ENCODE measurements at regions not wholly inside any gene's neighbourhood (a gene's known extent, or its start where the extent isn't known, plus 50 kb on each side); places are given as distances from the start of the nearest gene placed in this dataset.

DNA sequence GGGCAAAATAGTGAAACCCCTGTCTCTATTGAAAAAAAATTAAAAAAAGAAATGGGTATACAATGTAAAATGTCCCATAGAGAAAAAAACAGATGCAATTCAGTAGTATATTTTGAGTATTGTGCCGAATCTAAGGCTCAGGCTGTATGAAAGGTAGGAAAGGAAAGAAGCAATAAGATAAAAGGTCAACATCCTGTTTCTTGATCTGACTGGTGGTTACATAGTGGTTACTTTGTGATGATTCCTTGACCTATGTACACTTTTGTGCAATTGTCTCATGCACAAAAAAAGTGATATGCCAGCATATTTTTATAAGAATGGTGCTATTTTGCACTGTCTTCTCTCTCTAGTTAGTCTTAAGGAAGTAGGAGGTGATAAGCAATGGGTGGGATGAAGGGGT is 1333.7 kb upstream of the TMEFF2 start:
- ATAC-seq (no peak), DNase-seq (ENCODE audit: low spot score) (no peak)
- no peaks in the 10 kb centered on the region for H3K27me3 Mint-ChIP-seq (ENCODE audit: low read depth)
- peaks cover 13% of the 10 kb centered on the region for H3K4me1 Mint-ChIP-seq
- no peak overlapping the region for H3K4me3 Mint-ChIP-seq
- CTCF ChIA-PET: no interaction called here
- POLR2A ChIA-PET: interaction anchor here (0.6 kb wide), 1 partner anchor 218 kb away, joined by 3 read pairs; no protein-coding TSS in a partner anchor
- H3K9me3 Mint-ChIP-seq: peaks cover 14% of the 10 kb centered on the region
- H3K27ac Mint-ChIP-seq: no peak overlapping the region
- TF ChIP-seq NR3C1 (CRISPR knock-in tag; conservative IDR thresholded peaks at IDR 0.05; ENCODE audit: low read depth): no peak
- no peak for TF ChIP-seq SP1 (CRISPR knock-in tag; conservative IDR thresholded peaks at IDR 0.05)
- TF ChIP-seq FOXJ3 (CRISPR knock-in tag; IDR thresholded peaks at IDR 0.05; ENCODE audit: borderline replicate concordance): no peak
- TF ChIP-seq ELF4 (CRISPR knock-in tag; IDR thresholded peaks at IDR 0.05; ENCODE audit: low read depth): no peak
- no peak for TF ChIP-seq FOXK1 (CRISPR knock-in tag; IDR thresholded peaks at IDR 0.05)
- peaks cover 6% of the 10 kb centered on the region for H3K36me3 Mint-ChIP-seq

- ATAC-seq: no peak
- H3K27ac Mint-ChIP-seq: peak overlapping the region; percentile 94
- ChIA-PET CTCF (no interaction called here), POLR2A (no interaction called here)
- H3K9me3 Mint-ChIP-seq: peaks cover 10% of the 10 kb centered on the region
- TF ChIP-seq, protein P1, sequence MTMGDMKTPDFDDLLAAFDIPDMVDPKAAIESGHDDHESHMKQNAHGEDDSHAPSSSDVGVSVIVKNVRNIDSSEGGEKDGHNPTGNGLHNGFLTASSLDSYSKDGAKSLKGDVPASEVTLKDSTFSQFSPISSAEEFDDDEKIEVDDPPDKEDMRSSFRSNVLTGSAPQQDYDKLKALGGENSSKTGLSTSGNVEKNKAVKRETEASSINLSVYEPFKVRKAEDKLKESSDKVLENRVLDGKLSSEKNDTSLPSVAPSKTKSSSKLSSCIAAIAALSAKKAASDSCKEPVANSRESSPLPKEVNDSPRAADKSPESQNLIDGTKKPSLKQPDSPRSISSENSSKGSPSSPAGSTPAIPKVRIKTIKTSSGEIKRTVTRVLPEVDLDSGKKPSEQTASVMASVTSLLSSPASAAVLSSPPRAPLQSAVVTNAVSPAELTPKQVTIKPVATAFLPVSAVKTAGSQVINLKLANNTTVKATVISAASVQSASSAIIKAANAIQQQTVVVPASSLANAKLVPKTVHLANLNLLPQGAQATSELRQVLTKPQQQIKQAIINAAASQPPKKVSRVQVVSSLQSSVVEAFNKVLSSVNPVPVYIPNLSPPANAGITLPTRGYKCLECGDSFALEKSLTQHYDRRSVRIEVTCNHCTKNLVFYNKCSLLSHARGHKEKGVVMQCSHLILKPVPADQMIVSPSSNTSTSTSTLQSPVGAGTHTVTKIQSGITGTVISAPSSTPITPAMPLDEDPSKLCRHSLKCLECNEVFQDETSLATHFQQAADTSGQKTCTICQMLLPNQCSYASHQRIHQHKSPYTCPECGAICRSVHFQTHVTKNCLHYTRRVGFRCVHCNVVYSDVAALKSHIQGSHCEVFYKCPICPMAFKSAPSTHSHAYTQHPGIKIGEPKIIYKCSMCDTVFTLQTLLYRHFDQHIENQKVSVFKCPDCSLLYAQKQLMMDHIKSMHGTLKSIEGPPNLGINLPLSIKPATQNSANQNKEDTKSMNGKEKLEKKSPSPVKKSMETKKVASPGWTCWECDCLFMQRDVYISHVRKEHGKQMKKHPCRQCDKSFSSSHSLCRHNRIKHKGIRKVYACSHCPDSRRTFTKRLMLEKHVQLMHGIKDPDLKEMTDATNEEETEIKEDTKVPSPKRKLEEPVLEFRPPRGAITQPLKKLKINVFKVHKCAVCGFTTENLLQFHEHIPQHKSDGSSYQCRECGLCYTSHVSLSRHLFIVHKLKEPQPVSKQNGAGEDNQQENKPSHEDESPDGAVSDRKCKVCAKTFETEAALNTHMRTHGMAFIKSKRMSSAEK (CRISPR knock-in tag; IDR thresholded peaks at IDR 0.05; ENCODE audit: borderline replicate concordance): no peak
- TF ChIP-seq, protein P2, sequence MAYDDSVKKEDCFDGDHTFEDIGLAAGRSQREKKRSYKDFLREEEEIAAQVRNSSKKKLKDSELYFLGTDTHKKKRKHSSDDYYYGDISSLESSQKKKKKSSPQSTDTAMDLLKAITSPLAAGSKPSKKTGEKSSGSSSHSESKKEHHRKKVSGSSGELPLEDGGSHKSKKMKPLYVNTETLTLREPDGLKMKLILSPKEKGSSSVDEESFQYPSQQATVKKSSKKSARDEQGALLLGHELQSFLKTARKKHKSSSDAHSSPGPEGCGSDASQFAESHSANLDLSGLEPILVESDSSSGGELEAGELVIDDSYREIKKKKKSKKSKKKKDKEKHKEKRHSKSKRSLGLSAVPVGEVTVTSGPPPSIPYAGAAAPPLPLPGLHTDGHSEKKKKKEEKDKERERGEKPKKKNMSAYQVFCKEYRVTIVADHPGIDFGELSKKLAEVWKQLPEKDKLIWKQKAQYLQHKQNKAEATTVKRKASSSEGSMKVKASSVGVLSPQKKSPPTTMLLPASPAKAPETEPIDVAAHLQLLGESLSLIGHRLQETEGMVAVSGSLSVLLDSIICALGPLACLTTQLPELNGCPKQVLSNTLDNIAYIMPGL (CRISPR knock-in tag; IDR thresholded peaks at IDR 0.05): no peak
- no peak for TF ChIP-seq IRF2 (CRISPR knock-in tag; IDR thresholded peaks at IDR 0.05; ENCODE audit: borderline replicate concordance, low read depth)
- no peak for TF ChIP-seq ZBTB43 (CRISPR knock-in tag; IDR thresholded peaks at IDR 0.05)
- TF ChIP-seq FOXP4 (CRISPR knock-in tag; IDR thresholded peaks at IDR 0.05): no peak
- H3K36me3 Mint-ChIP-seq: peaks cover 6% of the 10 kb centered on the region
- H3K4me3 Mint-ChIP-seq: no peak overlapping the region
- no peak for DNase-seq (ENCODE audit: low spot score)
- no peaks in the 10 kb centered on the region for H3K27me3 Mint-ChIP-seq (ENCODE audit: low read depth)
- peaks cover 13% of the 10 kb centered on the region for H3K4me1 Mint-ChIP-seq
Observed at GRCh38 chr2:193527146-193527545, 1332.4 kb upstream of the TMEFF2 start.

- POLR2A ChIA-PET: no interaction called here
- ATAC-seq (no peak), DNase-seq (ENCODE audit: low spot score) (no peak)
- Mint-ChIP-seq H3K27ac (no peak overlapping the region), H3K36me3 (no peaks in the 10 kb centered on the region), H3K27me3 (ENCODE audit: low read depth) (no peaks in the 10 kb centered on the region), H3K9me3 (peaks cover 3% of the 10 kb centered on the region; the same call in 1 of the 2 replicates), H3K4me1 (peaks cover 26% of the 10 kb centered on the region), H3K4me3 (no peak overlapping the region)
- CTCF ChIA-PET: no interaction called here
- TF ChIP-seq E2F5 (CRISPR knock-in tag; IDR thresholded peaks at IDR 0.05) (no peak), MYBL2 (CRISPR knock-in tag; IDR thresholded peaks at IDR 0.05) (no peak), ZNF425 (CRISPR knock-in tag; conservative IDR thresholded peaks at IDR 0.05) (no peak), ZNF219 (CRISPR knock-in tag; IDR thresholded peaks at IDR 0.05; ENCODE audit: borderline replicate concordance) (no peak), SMAD4 (CRISPR knock-in tag; IDR thresholded peaks at IDR 0.05) (no peak), TEAD1 (CRISPR knock-in tag; IDR thresholded peaks at IDR 0.05) (no peak), TP53 (CRISPR knock-in tag; IDR thresholded peaks at IDR 0.05) (no peak), FOXP1 (CRISPR knock-in tag; IDR thresholded peaks at IDR 0.05; ENCODE audit: borderline replicate concordance) (no peak)
Observed at GRCh38 chr2:193523662-193524061, 1328.9 kb upstream of the TMEFF2 start.

Measured in WTC11 (cell line).